Muscle of leg (tissue), 3 donors: ENCODE measurements at regions not wholly inside any gene's neighbourhood (a gene's known extent, or its start where the extent isn't known, plus 50 kb on each side); places are given as distances from the start of the nearest gene placed in this dataset.

Experiments
- DNase-seq: peaks from one replicate; pipeline ENCODE4 v3.0.0; 2013
- H3K27ac ChIP-seq: one replicate; pipeline ENCODE4 v1.5.1; 2013; ENCODE audit warnings: mild to moderate bottlenecking, low read length, control low read depth
- H3K27me3 ChIP-seq: one replicate; pipeline ENCODE4 v1.6.1; 2013; ENCODE audit warnings: low read length; ENCODE audit not compliant: control insufficient read depth, insufficient read depth
- H3K36me3 ChIP-seq: one replicate; pipeline ENCODE4 v1.6.1; 2013; ENCODE audit warnings: low read length; ENCODE audit not compliant: control insufficient read depth, insufficient read depth
- H3K4me1 ChIP-seq: one replicate; pipeline ENCODE4 v1.6.1; 2013; ENCODE audit warnings: low read length; ENCODE audit not compliant: control insufficient read depth, insufficient read depth
- H3K4me3 ChIP-seq: one replicate; pipeline ENCODE4 v1.5.1; 2013; ENCODE audit warnings: low read length, control low read depth
- H3K9me3 ChIP-seq: replicated peaks from 2 replicates; pipeline ENCODE4 v1.6.1; 2013; ENCODE audit warnings: low read depth, low read length; ENCODE audit not compliant: control insufficient read depth
- WGBS: methylation state at CpG from one replicate; pipeline ENCODE4 v1.1.5; 2013; ENCODE audit warnings: missing lambda C conversion rate; ENCODE audit not compliant: insufficient coverage; 5-methylcytosine and 5-hydroxymethylcytosine counted together

- Histone ChIP-seq H3K36me3 (no peaks in the 10 kb centered on the region), H3K4me1 (no peaks in the 10 kb centered on the region), H3K27me3 (no peaks in the 10 kb centered on the region), H3K27ac (no peak overlapping the region), H3K4me3 (no peak overlapping the region), H3K9me3 (no peaks in the 10 kb centered on the region)
- peak; percentile 87 for DNase-seq
- 0% methylated on average over 6 of the region's 11 CpGs for WGBS
Measured at GRCh38 chr7:25069900-25070443, 55.1 kb downstream of the CYCS start.

GRCh38 chr7:25068502-25069213 lies 56.4 kb downstream of the CYCS start:
- no peak overlapping the region for H3K4me3 ChIP-seq
- no peaks in the 10 kb centered on the region for H3K27me3 ChIP-seq
- no peaks in the 10 kb centered on the region for H3K36me3 ChIP-seq
- H3K9me3 ChIP-seq: no peaks in the 10 kb centered on the region
- no peak overlapping the region for H3K27ac ChIP-seq
- no peak for DNase-seq
- 78% methylated on average over 6 of the region's 10 CpGs for WGBS
- no peaks in the 10 kb centered on the region for H3K4me1 ChIP-seq

- Histone ChIP-seq H3K27ac (no peak overlapping the region), H3K9me3 (no peaks in the 10 kb centered on the region), H3K27me3 (no peaks in the 10 kb centered on the region), H3K4me3 (no peak overlapping the region), H3K4me1 (no peaks in the 10 kb centered on the region), H3K36me3 (no peaks in the 10 kb centered on the region)
- 100% methylated on average over 1 of the region's 6 CpGs for WGBS
- no peak for DNase-seq
Measured at GRCh38 chr7:25067726-25068501, 57.1 kb downstream of the CYCS start.

GRCh38 chr7:25066253-25066652 lies 58.8 kb downstream of the CYCS start:
- WGBS: 100% methylated on average over 1 of the region's 1 CpG
- Histone ChIP-seq H3K4me3 (no peak overlapping the region), H3K4me1 (no peaks in the 10 kb centered on the region), H3K27ac (no peak overlapping the region), H3K27me3 (no peaks in the 10 kb centered on the region), H3K36me3 (no peaks in the 10 kb centered on the region), H3K9me3 (no peaks in the 10 kb centered on the region)
- no peak for DNase-seq

- no peaks in the 10 kb centered on the region for H3K4me1 ChIP-seq
- DNase-seq: no peak
- WGBS: 89% methylated on average over 4 of the region's 4 CpGs
Measured at GRCh38 chr7:25062380-25062779, 62.7 kb downstream of the CYCS start.

GRCh38 chr7:25060487-25061055 lies 64.5 kb downstream of the CYCS start:
- Histone ChIP-seq H3K27ac (no peak overlapping the region), H3K9me3 (no peaks in the 10 kb centered on the region), H3K36me3 (no peaks in the 10 kb centered on the region), H3K27me3 (no peaks in the 10 kb centered on the region), H3K4me3 (no peak overlapping the region), H3K4me1 (no peaks in the 10 kb centered on the region)
- no peak for DNase-seq
- 71% methylated on average over 16 of the region's 17 CpGs for WGBS

More at GRCh38 chr7:25062380-25062779, 62.7 kb downstream of the CYCS start:
- Histone ChIP-seq H3K27me3 (no peaks in the 10 kb centered on the region), H3K27ac (no peak overlapping the region), H3K4me3 (no peak overlapping the region), H3K9me3 (no peaks in the 10 kb centered on the region), H3K36me3 (no peaks in the 10 kb centered on the region)

GRCh38 chr7:25059576-25059975 lies 65.5 kb downstream of the CYCS start:
- H3K27ac ChIP-seq: no peak overlapping the region
- no peaks in the 10 kb centered on the region for H3K9me3 ChIP-seq
- no peak overlapping the region for H3K4me3 ChIP-seq
- WGBS: 83% methylated on average over 6 of the region's 7 CpGs
- no peaks in the 10 kb centered on the region for H3K27me3 ChIP-seq
- no peaks in the 10 kb centered on the region for H3K36me3 ChIP-seq
- H3K4me1 ChIP-seq: no peaks in the 10 kb centered on the region
- no peak for DNase-seq

GRCh38 chr7:25056368-25056767 lies 68.7 kb downstream of the CYCS start:
- no CpG with 5 or more reads among the region's 4 CpGs for WGBS

GRCh38 chr7:25055520-25056220 lies 69.4 kb downstream of the CYCS start:
- Histone ChIP-seq H3K27ac (no peak overlapping the region), H3K4me1 (no peaks in the 10 kb centered on the region), H3K36me3 (no peaks in the 10 kb centered on the region), H3K4me3 (no peak overlapping the region), H3K9me3 (no peaks in the 10 kb centered on the region), H3K27me3 (no peaks in the 10 kb centered on the region)
- 90% methylated on average over 3 of the region's 6 CpGs for WGBS
- DNase-seq: no peak

More at GRCh38 chr7:25056368-25056767, 68.7 kb downstream of the CYCS start:
- H3K9me3 ChIP-seq: no peaks in the 10 kb centered on the region
- no peaks in the 10 kb centered on the region for H3K36me3 ChIP-seq
- H3K4me3 ChIP-seq: no peak overlapping the region
- H3K27ac ChIP-seq: no peak overlapping the region
- H3K4me1 ChIP-seq: no peaks in the 10 kb centered on the region
- no peak for DNase-seq
- H3K27me3 ChIP-seq: no peaks in the 10 kb centered on the region
